ENCODE measurements at regions not wholly inside any gene's neighbourhood (a gene's known extent, or its start where the extent isn't known, plus 50 kb on each side); places are given as distances from the start of the nearest gene placed in this dataset.

DNA sequence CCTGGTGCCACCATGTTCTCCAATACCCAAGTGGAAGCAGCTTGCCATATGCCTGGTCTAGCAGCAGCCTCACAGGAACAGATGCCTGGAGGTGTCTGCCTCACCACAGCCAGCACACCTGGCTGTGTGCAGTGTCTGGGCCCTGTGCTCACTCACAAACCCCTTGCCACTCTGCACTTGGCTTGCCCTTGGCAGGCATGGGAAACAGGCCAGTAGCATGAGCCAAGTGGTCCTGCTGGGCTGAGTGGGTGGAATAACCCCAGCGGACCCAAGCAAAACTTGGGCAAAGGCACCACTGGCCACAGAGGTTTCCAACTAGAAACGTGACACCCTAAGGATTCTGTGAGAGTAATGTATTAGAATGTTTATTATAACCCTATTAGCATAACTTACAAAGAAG is 600.5 kb upstream of the GJE1 start:
- no peaks in the 10 kb centered on the region for H3K4me1 ChIP-seq (replicated peaks in 1 of 2)
- WGBS, 4 donors = 81 to 84% (median 83%) methylated on average over 2 of the region's 2 CpGs
- no peaks in the 10 kb centered on the region for H3K36me3 ChIP-seq (replicated peaks in 1 of 2)
- H3K4me3 ChIP-seq = no peak overlapping the region
- no peak overlapping the region for H3K27ac ChIP-seq
- no peaks in the 10 kb centered on the region for H3K9me3 ChIP-seq (replicated peaks in 1 of 3)
- TF ChIP-seq POLR2A (IDR thresholded peaks at IDR 0.05) = no peak
- TF ChIP-seq, protein P1, sequence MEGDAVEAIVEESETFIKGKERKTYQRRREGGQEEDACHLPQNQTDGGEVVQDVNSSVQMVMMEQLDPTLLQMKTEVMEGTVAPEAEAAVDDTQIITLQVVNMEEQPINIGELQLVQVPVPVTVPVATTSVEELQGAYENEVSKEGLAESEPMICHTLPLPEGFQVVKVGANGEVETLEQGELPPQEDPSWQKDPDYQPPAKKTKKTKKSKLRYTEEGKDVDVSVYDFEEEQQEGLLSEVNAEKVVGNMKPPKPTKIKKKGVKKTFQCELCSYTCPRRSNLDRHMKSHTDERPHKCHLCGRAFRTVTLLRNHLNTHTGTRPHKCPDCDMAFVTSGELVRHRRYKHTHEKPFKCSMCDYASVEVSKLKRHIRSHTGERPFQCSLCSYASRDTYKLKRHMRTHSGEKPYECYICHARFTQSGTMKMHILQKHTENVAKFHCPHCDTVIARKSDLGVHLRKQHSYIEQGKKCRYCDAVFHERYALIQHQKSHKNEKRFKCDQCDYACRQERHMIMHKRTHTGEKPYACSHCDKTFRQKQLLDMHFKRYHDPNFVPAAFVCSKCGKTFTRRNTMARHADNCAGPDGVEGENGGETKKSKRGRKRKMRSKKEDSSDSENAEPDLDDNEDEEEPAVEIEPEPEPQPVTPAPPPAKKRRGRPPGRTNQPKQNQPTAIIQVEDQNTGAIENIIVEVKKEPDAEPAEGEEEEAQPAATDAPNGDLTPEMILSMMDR (IDR thresholded peaks at IDR 0.05) = no peak
- no peaks in the 10 kb centered on the region for H3K27me3 ChIP-seq
- intact Hi-C loops (cut with DNase I) = no loop called here
- DNase-seq = no peak

DNA sequence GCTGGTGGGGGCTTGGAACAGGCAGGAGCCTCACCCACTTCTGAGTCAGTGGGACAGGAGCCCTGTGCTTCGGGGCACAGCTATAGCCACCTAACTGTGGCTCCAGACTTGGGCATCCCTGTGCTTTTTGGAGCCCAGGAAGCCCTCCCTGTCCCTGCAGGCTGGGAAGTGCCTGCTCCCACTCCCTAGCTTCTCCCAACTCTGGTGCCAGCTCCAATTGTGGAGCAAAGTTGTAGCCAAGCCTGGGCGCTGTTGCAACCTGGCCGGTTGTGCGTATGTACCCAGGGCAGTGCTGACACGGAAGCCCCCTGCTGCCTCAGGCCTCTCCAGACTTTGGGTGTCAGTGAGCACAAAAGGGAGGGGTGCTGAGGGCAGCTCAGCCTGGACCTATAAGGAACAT is 601.7 kb upstream of the GJE1 start:
- H3K4me3 ChIP-seq = no peak overlapping the region
- DNase-seq = no peak
- no peaks in the 10 kb centered on the region for H3K9me3 ChIP-seq (replicated peaks in 1 of 3)
- intact Hi-C loops (cut with DNase I) = no loop called here
- WGBS, 4 donors = 91 to 100% (median 94%) methylated on average over 3 to 5 of the region's 5 CpGs
- TF ChIP-seq, protein P1 (IDR thresholded peaks at IDR 0.05) = no peak
- TF ChIP-seq POLR2A (IDR thresholded peaks at IDR 0.05) = no peak
- H3K27me3 ChIP-seq = no peaks in the 10 kb centered on the region
- no peak overlapping the region for H3K27ac ChIP-seq
- no peaks in the 10 kb centered on the region for H3K36me3 ChIP-seq (replicated peaks in 1 of 2)
- no peaks in the 10 kb centered on the region for H3K4me1 ChIP-seq (replicated peaks in 1 of 2)

DNA sequence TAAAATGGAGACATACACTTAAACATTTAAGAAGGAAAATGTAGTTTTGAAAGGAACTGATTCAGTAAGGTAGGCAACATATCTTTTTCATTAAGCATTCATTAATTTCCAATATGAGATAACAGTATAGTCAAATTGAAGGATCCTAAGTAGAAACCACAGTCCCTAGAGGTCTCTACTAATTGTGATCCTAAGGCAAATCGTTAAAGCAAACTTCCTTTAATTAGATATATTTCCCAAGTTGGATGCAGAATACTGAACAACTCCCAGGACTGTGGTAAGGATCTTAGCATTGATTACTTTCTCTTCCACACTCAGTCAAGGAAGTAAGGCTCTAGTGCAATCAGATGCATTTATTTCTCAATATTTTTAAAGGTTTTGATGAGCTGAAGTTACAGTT is 604.1 kb upstream of the GJE1 start:
- intact Hi-C loops (cut with DNase I) = no loop called here
- Histone ChIP-seq H3K9me3 (replicated peaks in 1 of 3) (no peaks in the 10 kb centered on the region), H3K4me1 (replicated peaks in 1 of 2) (no peaks in the 10 kb centered on the region), H3K36me3 (replicated peaks in 1 of 2) (no peaks in the 10 kb centered on the region), H3K4me3 (no peak overlapping the region), H3K27ac (no peak overlapping the region), H3K27me3 (no peaks in the 10 kb centered on the region)
- no peak for DNase-seq
- no peak for TF ChIP-seq POLR2A (IDR thresholded peaks at IDR 0.05)
- WGBS, 4 donors = 78 to 88% (median 82%) methylated on average over 1 of the region's 1 CpG

DNA sequence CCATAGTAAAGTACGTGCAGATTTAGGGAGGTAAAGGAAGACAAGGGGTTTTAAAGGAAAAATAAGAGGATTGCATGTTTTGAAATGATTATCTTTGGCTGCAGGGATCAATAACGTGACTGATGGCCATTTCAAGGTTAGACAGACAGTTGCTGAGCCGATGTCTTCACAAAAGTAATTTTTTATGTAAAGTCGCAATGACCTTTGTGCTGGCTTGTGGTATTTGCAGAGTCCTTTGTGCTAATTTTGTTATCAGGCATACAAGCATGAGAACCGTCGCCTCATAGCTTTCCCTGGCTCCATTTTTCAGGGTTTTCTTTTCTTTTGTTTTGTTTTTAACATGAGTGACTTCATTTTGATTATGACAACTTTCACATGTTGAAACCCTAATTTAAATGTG is 605.7 kb upstream of the GJE1 start:
- DNase-seq = no peak
- intact Hi-C loops (cut with DNase I) = no loop called here
- H3K9me3 ChIP-seq (replicated peaks in 1 of 3) = peaks cover 0 to 5% (median 0%) of the 10 kb centered on the region in 3 donors
- no peak overlapping the region for H3K4me3 ChIP-seq
- H3K36me3 ChIP-seq (replicated peaks in 1 of 2) = no peaks in the 10 kb centered on the region
- TF ChIP-seq POLR2A (IDR thresholded peaks at IDR 0.05) = no peak
- TF ChIP-seq, protein P1 (IDR thresholded peaks at IDR 0.05) = no peak
- no peak overlapping the region for H3K27ac ChIP-seq
- WGBS, 4 donors = 57 to 67% (median 60%) methylated on average over 6 of the region's 6 CpGs
- no peaks in the 10 kb centered on the region for H3K4me1 ChIP-seq (replicated peaks in 1 of 2)
- no peaks in the 10 kb centered on the region for H3K27me3 ChIP-seq

DNA sequence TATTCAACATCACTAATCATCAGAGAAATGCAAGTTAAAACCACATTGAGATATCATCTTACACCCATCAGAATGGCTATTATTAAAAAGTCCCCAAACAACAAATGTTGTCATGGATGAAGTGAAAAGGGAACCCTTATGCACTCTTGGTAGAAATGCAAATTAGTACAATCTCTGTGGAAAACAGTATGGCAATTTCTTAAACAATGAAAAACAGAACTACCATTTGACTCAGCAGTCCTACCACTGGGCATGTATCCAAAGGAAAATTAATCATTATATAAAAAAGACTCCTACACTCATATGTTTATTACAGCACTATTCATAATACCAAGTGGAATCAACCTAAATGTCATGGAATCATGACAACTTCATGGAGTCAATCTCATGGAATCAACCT is 611.3 kb upstream of the GJE1 start:
- DNase-seq = no peak
- intact Hi-C loops (cut with DNase I) = no loop called here
- TF ChIP-seq, protein P1 (IDR thresholded peaks at IDR 0.05) = no peak
- no peak for TF ChIP-seq POLR2A (IDR thresholded peaks at IDR 0.05)
- Histone ChIP-seq H3K4me1 (replicated peaks in 1 of 2) (no peaks in the 10 kb centered on the region), H3K36me3 (replicated peaks in 1 of 2) (no peaks in the 10 kb centered on the region), H3K27ac (no peak overlapping the region), H3K4me3 (no peak overlapping the region), H3K9me3 (replicated peaks in 1 of 3) (peaks cover 0 to 5% (median 0%) of the 10 kb centered on the region in 3 donors), H3K27me3 (no peaks in the 10 kb centered on the region)
